NCI-H748 (cell line): ENCODE measurements at regions not wholly inside any gene's neighbourhood (a gene's known extent, or its start where the extent isn't known, plus 50 kb on each side); places are given as distances from the start of the nearest gene placed in this dataset.
"Not testable (repeated sequence)": the region's sequence is repeated elsewhere in the genome, so short reads cannot be mapped to it uniquely, and the experiment has no call there.

Source experiments
- DNase-seq: peaks from one replicate; lab custom pipeline; 2025; ENCODE audit not compliant: unreplicated experiment; lab: John Stamatoyannopoulos, UW

DNA sequence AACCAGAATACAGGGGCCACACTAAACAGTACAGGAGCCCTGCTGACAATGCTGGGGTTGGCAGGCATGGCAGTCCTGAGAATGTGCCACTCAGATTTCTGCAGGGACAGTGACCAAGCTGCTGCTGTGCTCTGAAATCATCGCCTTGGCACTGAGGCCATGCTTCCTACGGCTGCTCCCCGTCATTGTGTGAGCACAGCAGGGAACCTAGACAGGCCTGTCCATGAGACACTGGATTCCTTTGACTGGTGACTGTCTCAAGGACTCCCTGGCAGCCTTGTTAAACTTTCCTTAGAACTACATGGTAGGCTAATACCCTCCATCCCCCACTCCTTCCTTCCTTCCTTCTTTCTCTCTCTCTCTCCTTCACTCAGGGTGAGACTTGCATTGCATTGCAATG, 111.4 kb downstream of the LUZP4 start:
- no peak for DNase-seq

DNA sequence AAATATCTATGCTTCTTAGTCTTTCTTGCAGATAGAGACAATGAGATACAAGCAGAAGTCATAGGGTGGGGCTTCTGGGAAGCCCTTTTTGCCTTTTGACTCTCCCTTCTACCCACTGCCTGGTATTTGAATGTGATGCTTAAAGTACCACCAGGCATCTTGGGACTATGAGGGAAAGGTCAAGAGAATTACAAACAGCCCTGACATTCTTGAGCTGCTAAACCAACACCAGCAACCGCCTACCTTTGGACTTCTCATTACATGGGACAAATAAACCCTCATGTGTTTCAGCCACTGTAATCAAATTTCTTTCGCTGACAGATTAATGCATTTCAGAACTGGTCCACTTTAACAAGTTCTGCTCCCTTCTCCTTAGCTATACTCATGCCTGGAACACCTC, 112.8 kb downstream of the LUZP4 start:
- DNase-seq = no peak

DNA sequence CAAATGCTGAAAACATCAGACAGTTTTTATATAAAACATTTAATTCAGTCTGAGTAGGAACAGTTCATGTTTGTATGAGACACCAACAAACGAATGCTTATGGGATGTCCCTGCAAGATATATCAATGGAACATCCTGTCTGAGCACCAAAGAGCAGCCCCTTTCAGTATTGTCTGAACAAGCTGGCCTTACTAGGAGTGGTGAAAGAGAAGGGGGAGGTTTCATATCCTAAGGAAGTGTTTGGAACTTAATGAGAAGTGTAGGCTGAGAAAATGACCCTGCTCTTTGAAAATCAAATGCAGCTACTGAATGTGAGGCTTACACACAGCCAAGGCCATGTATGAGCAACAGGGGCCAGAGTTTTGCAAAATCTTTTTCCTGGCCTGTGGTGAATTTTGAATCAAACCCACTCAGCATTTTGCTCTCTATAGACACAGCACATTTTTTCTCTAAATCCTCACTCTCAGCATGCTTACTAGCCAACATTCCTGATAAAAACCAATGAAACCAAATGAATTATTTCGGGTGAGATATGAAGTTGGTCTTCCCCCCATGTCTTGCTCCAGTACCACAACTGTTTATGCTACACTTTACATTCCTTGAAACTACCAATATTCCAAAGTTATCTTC, 119.4 kb downstream of the LUZP4 start:
- DNase-seq = no peak

DNA sequence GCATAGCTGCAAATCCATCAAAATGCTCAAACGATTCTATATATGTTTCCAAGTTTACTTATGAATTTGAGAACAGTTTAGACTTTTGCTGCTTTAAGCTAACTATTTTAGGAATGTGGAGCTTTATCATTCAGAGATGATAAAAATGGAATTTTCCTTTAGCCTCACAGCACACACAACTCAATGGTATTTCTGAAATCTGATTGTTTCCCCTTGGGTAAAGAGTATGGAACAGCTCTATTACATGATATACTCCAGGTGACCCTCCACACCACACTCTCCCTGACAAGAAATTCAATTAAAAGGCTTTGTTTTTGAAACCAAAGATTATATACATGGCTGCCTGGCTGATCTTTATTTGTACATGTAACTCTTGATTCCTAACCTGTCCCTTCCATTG, 120.0 kb downstream of the LUZP4 start:
- DNase-seq = no peak

DNA sequence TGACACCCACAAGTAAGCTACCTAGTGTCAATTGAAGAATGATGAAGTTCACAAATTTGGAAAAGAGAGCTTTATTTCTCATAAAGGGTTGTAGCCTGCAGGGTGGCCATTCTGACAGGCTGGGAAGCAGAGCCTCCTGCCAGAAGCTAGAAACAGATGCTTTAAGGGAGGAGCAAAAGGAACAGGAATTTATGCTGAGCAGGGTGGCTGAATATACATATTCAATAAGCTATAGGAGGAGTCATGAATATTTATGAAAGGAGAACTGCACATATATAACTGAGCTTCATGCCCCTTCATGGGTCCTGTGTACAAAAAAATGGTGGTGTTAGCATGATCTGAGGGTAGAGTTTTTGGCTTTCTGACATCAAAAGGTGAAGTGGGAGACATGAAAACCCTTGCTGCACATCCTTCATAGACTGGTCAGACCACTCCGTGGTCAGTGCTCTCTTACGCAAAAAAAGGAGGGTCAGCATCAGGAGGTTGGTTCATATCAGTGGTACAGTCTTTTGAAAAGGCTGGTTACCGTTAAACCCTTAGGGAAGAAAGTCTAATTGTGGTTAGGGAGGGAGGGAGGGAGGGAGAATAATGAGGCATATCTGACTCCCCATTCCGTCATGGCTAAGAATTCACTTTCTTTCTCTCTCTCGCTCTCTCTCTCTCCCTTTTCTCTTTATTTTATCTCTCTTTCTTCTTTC, 121.4 kb downstream of the LUZP4 start:
- DNase-seq = no peak

DNA sequence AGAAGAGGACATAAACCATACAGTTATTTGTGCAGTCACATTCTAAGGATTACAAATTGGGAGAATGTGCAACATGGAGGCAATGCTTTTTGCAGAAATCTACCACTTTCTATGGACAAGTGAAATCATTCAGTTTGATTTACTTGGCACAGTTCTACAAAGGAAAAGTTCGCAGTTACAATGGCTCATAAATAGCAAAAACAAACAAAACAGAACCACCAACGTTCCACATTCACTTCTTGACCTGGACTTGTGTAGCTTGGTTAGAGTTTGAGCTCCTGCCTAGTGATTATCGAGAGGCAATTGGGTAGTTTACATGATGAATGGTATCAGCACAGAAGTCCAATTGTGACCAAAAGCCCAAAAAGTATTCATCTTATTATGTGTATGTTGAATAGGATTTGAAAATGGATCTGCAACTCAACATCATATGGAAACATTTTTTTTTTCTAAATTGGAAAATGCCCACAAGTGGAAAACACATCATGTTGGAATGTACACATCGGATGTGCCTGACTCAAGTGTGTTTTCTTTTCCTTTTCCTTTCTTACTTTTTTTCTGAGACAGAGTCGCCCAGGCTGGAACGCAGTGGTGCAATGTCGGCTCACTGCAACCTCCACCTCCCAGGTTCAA, 123.8 kb downstream of the LUZP4 start:
- DNase-seq = no peak

DNA sequence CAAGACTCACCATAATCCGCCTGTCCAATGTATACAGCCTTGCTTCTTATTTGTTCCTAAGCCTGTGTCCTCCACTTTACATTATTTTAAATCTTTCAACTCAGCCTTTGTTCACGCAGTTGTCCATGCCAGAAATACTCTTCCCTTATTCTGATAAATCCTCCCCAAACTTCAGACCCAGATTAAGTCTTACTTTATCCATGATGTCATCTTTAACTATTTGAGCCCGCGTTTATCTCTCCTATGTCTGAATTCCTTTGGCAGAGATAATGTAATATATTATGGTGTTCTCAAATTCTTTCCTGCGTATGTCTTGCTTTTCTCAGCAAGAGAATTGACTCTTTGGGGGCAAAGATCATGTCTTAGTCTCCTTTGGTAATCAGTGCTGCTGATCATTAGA, 129.6 kb downstream of the LUZP4 start:
- no peak for DNase-seq

DNA sequence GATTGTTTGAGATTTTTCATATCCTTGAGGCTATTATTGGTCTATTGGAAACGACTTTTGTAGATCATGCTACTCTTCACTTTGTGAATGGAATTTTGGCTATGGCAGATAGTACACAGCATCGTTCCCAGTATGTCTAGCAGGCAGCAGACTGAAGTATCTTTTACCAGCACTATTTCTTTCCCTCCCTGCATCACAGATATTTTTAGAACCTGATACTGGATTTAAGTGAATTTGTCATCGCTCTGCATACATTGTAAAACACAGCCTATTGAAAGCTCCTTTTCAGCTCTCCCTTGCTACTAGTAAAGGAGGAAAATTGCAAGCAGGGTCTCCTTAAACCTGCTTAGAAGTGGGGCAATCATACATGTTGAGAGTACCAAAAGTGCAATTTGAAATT, 133.6 kb downstream of the LUZP4 start:
- no peak for DNase-seq

DNA sequence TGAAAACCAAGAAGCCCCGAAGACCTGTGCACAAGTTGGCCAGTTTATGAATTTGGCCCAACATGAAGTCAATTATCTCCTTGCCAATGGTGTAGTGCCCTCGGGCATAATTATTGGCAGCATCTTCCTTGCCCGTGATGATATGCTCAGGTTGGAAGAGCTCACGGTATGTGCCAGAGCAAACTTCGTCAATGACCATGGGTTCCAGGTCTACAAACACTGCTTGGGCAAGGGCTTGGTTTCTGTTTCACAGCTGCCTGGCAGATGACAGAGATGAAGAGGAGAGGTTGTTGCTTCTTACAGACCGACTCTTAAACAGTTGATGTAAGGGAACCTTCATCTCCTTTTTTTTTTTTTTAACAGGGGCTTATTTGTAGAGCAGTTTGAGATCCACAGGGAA, 135.6 kb upstream of the PLS3 start:
- DNase-seq = no peak

DNA sequence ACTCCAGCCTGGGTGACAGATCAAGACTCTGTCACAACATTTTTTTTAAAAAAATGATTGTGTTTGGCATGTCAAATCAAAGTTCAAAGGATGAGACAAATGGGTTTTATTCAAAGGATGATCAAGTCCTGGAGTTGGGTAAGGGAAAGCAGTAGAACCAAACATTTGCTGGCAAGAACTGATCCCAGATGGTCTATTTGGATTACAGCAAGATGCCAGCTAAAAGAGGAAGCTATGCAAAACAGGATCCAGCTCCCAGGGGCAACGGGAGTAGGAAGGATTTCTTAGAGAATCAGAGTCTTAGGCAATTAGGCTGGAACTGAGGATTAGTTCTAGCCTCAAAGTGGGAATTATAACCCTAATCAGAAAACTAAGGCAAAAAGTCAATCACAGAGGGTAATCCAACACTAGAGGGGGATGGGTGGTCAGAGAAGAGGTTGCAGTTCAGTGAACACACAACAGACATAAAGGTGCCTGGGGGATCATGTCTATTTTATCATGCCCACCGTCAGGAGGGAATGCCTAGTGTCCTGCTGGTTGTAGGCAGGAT, 133.0 kb upstream of the PLS3 start:
- DNase-seq = no peak

DNA sequence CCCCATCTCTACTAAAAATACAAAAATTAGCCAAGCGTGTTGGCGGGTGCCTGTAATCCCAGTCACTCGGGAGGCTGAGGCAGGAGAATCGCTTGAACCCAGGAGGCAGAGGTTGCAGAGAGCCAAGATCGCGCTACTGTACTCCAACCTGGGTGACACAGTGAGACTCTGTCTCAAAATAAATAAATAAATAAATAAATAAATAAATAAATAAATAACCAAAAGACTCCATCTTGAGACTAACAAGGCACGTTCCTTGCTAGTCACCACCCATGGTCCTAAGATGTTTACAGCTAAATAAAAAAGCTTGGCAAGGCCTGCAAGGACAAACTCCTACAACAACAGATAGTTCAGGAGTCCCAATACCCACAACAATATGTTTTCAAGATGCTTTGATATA, 126.1 kb upstream of the PLS3 start:
- DNase-seq = not testable (repeated sequence)

DNA sequence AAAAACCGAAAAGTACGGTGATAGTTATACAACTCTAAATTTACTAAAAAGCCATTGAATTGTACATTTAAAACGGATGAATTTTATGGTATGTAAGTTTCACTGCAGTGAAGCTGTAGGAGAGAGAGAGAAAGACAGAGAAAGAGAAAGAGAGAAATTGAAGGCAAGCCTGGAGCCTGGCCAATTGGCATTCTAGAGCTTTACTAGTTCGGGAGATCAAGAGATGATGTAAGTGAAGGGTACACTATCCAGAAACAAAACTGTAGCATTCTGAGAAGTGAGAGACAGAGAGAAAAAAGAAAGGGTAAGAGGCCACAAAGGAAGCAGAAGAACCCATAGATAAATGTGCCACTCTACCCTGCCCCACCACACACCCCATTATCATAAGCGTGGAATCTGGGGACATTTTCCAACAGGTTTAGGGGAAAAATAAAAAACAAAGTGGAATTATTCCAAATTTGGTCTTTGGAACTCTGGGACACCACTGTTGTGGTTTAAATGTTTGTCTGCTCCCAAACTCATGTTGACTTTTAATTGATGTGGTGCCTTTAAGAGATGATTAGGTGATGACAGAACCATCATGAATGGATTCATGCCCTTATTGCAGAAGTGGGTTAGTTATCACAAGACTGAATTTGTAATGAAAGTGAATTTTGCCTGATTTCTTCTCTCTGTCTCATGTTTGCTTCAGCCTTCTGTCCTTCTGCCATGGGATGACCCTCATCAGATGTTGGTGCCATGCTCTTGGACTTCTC, 123.0 kb upstream of the PLS3 start:
- DNase-seq = no peak

DNA sequence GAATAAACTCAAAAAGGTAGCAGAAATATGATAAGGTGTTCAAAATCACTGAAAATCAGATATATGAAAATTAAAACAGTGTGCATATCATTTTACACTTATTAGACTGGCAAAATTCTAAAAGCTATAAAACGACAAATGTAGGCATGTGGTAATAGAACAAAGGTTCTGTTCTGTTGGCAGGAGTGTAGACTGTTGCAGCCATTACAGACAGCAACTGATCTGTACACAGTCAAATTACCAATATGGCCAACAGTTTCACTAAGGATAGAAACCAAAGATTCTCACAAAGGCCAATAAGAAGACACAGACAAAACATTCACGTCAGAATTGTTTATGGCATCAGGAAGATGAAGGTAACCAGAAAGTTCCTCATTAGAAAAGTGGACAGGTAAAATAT, 112.8 kb upstream of the PLS3 start:
- DNase-seq = no peak

DNA sequence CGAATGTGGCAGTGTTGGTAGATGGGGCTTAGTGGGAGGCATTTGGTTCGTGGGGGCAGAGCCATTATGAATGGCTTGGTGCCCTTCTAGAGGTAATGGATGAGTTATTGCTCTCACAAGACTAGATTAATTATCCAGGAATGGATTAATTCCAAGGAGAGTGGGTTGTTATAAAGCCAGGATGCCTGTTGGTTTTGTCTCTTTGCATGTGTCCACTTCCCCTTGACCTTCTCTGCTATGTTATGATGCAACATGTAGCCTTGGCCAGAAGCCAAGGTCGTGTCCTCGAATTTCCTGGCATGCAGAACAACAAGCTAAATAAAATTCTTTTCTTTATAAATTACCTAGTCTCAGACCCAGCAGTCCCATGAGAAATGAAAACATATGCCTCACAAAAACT, 111.2 kb upstream of the PLS3 start:
- DNase-seq = peak; percentile 12

DNA sequence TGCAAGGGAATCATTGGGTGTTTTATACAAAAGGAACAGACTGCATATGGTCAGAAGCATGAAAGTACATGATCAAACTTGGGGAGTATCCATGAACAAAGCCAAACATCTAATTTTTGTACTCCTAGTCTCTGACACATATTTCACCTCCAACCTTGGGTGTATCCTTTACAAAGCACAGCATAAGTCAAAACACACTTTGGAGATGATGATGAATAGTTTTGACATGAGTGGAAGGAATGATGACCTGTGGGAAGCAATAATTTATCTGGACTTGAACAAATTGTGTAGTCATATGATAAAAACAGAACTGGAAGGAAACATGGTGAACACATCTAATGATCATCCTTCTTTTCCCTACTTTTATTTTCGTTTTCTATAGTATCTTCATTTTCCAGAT, 108.7 kb upstream of the PLS3 start:
- DNase-seq = no peak

DNA sequence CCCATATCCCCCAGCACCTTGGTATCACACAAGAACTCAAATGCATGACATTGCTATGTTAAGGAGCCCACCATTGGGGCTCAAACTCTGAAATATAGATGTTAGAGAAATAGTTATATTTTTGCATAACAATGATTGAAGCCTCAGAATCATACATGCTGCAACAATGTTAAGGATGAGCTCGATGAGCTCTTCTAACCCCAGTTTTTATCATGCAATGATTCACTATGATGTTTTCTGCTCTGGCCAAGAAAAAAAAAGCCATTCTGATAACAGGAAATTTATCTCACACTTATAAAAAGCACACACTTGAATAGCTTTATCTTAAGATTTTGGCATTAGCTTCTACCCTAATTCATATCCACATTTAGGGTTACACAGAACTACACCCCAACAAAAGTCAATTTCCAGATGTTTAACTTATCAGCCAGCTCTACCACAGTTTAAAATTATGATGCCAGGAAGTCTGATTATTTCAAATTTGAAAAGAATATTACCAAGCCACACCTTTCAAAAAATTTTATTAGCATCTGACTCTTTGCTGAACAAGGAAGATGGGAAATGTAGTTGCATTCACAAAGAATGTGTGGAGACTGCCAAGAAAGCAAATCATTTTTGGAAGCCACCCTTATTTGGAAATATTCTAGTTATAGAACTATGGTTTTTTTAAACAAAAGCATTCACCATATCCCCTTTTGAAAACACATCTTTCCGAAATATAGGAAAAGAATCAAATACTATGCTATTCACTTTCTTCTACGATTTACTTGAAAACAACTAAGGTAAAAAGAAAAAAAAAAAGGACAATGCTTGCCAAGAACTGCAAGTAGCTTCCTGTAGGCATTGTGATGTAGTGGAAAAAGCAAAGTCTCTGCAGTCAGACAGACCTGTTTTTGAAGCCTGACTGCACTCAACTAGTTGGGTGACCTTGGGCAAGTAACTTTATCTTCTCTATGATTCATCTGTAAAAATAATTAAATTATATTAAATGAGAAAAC, 100.8 kb upstream of the PLS3 start:
- DNase-seq = no peak

DNA sequence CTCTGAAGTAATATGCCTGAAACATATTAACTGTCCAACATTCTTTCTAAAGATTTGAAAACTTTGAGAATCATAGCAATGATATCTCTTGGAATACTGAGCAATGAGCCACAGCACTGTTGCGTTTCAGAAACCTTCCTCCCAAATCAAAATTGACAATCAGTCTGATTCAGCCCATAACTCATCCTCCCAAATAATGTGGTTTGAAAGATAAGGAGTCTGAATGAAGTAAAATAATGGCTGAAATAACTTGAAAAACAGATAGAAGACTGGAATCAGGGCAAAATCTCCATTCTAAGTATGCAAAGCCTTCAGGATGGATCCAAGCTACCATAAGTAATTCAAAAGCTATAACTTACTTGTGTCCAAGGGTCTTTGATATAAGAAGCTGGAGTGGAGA, 98.6 kb upstream of the PLS3 start:
- no peak for DNase-seq

DNA sequence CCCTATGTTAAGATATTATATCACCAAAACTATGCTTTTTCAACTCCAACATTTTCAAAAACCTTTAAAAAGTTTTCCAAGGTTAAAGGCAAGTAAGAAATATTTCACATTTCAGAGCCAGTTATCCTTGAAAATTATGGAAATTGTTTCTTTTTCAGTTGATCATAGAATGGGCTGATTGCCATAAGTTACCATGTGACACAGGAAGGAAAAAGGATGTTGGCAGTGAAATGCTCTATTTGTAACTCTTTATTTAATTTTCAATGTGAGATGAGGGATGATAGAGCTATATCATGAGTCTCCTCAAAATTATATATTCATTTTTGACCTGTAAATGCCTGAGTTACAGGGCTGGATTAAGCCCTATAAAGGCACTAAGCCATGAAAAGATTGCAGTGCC, 93.0 kb upstream of the PLS3 start:
- DNase-seq = no peak

DNA sequence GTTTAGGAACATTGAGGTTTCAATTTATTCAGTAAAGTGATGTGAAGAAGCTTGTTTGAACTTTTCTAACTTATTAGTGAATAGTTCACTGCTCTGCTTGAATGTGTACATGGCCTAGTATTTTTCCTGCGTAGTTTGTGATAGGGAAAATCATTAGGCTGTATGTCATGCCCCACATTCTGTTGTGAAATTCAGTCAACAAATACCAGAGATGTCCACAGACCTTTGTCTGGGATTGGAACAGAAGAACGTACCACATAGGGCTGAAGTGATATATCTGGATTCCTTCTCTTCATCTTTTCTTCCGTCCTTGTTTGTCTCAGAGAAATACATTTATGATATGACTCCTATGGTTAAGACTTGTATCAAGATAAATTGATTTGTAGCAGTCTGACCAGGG, 88.8 kb upstream of the PLS3 start:
- DNase-seq = no peak

DNA sequence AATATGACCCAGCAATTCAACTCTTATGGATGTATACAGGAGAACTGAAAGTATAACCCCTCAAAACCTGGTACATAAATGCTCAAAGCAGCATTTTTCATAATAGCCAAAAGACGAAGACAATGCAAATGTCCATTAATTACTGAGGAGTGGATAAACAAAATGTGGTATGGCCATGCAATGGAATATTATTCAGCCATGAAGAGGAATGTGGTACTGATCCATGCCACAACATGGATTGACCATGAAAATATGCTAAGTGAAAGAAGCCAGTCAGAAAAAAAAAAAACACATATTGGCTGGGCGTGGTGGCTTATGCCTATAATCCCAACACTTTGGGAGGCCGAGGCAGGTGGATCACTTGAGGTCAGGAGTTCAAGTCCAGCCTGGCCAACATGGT, 74.5 kb upstream of the PLS3 start:
- DNase-seq = no peak
